Left cardiac atrium (tissue), 4 donors: ENCODE measurements at regions not wholly inside any gene's neighbourhood (a gene's known extent, or its start where the extent isn't known, plus 50 kb on each side); places are given as distances from the start of the nearest gene placed in this dataset.

Source experiments
- ATAC-seq, 2 donors: fragments of 200-7000 bp; cut with Tn5 transposase; one replicate each; pipeline ENCODE4 v1.9.1; 2020; ENCODE audit warnings: mild to moderate bottlenecking in 2 of 2, moderate library complexity in 2 of 2
- DNase-seq: peaks from one replicate; pipeline ENCODE4 v3.0.0-alpha.2; 2020
- intact Hi-C, 2 donors: fragments of 100-400 bp; cut with DNase I; formaldehyde crosslinking; loops; one replicate each; pipeline versions ENCODE4 v1.14.1 to v1.15.1; 2022 to 2023
- donor health status: DM: no; HTN: yes; CAD: no.
- donor health status: DM: no; HTN: yes; CAD: no; lungs with severe emphysema.
- donor health status: DM: yes; HTN: yes; CAD: no.
- donor health status: Dilated cardiomyopathy.

GRCh38 chr1:221416142-221416541 is 325.7 kb downstream of the DUSP10 start:
- ATAC-seq = no peak
- intact Hi-C loops = no loop called here

DNA sequence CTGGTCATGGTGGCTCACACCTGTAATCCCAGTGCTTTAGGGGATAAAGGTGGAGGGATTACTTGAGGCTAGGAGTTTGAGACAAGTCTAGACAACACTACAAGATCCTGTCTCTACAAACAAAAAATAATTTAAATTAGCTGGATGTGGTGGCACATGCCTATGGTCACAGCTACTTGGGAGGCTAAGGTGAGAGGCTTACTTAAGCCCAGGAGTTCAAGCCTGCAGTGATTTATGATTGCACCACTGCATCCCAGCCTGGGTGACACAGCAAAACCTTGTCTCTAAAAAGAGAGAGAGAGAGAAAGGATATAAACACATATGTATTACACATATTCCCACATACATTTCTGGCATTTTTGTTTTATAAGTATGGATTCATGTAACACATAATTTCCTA is 325.2 kb downstream of the DUSP10 start:
- DNase-seq (no peak), ATAC-seq (no peak)
- intact Hi-C loops = no loop called here

More at GRCh38 chr1:221416142-221416541, 325.7 kb downstream of the DUSP10 start:
- no peak for DNase-seq

DNA sequence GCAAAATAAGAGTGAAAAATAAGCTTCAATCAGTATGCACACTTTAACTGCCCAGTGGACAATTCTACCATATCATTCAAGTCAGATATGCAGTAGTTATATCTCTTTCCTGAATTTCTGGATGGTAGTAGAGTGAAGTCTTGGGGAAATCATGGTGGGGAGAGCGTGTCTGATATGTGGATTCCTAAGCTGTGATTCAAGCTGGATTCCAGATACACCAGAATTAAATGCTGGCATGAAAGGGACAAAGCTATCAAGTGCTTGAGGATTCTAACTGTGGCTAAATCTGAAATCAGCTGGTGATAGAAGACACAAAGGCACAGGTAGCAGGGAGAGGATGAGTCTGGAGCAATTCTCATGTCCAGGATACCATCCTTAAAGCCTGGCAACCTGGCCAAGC is 323.5 kb downstream of the DUSP10 start:
- intact Hi-C loops = no loop called here
- no peak for DNase-seq
- ATAC-seq = no peak

GRCh38 chr1:221419513-221420095 is 322.3 kb downstream of the DUSP10 start:
- peak in 1 of 2 donors; percentile 63 for ATAC-seq
- DNase-seq = no peak
- intact Hi-C loops = no loop called here

DNA sequence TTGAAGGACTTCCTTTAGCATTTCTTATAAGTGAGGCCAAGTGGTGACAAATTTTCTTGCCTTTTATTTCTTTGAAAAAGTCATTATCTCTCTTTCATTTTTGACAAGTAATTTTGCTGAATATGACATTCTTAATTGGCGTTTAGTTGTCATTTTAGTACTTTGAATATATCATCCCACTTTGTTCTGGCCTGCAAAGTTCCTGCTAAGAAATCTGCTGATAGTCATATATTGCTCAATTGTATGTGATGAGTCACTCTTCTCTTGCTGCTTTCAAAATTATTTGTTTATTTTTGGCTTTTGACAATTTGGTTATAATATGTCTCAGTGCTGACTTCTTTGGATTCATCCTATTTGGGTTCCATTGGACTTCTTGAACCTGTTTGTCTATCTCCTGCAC is 312.6 kb downstream of the DUSP10 start:
- intact Hi-C loops = no loop called here
- DNase-seq = no peak
- ATAC-seq = no peak

- intact Hi-C loops = loop anchor here (2.0 to 10.0 kb wide), 4 partner anchors 168 to 556 kb away; partner anchors contain the start of gene HLX (in 1 of the 2)
- no peak for ATAC-seq
- no peak for DNase-seq
These were observed 311.5 kb downstream of the DUSP10 start for GRCh38 chr1:221430152-221430960.

- peak in 1 of 2 donors; percentile 58 for ATAC-seq
These were observed 310.7 kb downstream of the DUSP10 start for GRCh38 chr1:221431068-221431651.

GRCh38 chr1:221431961-221432360 is 309.9 kb downstream of the DUSP10 start:
- no peak for ATAC-seq
- DNase-seq = no peak
- intact Hi-C loops = loop anchor here (2.0 to 10.0 kb wide), 4 partner anchors 170 to 557 kb away; partner anchors contain the start of gene HLX (in 1 of the 2)

More at GRCh38 chr1:221431068-221431651, 310.7 kb downstream of the DUSP10 start:
- no peak for DNase-seq
- intact Hi-C loops = loop anchor here (2.0 to 10.0 kb wide), 4 partner anchors 169 to 556 kb away; partner anchors contain the start of gene HLX (in 1 of the 2)

GRCh38 chr1:221435504-221435904 is 306.4 kb downstream of the DUSP10 start:
- intact Hi-C loops = loop anchor here (5.0 to 10.0 kb wide), 3 partner anchors 531 to 623 kb away; partner anchors contain the start of gene HLX (in 1 of the 2)
- DNase-seq = no peak
- ATAC-seq = peak; percentile 20 to 56

- intact Hi-C loops = loop anchor here (5.0 to 10.0 kb wide), 3 partner anchors 532 to 625 kb away; partner anchors contain the start of gene HLX (in 1 of the 2)
- ATAC-seq = no peak
- no peak for DNase-seq
These were observed 304.7 kb downstream of the DUSP10 start for GRCh38 chr1:221437171-221437570.

DNA sequence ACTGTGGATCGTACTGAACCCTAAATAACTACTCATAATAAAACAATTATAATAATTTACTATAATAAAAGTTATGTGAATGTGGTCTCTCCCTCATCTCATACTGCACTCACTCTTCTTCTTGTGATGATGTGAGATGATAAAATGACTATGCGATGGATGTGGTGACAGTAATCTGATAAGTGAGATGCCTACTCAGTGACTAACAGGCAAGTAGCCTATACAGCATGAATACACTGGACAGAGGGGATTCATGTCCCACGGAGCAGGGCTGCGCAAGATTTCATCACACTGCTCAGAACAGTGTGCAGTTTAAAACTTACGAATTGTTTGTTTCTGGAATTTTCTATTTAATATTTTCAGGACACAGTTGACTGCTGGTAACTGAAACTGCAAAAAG is 304.0 kb downstream of the DUSP10 start:
- ATAC-seq = no peak

GRCh38 chr1:221439008-221439746 is 302.7 kb downstream of the DUSP10 start:
- intact Hi-C loops = loop anchor here (5.0 to 10.0 kb wide), 3 partner anchors 534 to 627 kb away; partner anchors contain the start of gene HLX (in 1 of the 2)
- ATAC-seq = peak; percentile 49 to 90
- DNase-seq = no peak

More for the DNA sequence above, 304.0 kb downstream of the DUSP10 start:
- intact Hi-C loops = loop anchor here (5.0 to 10.0 kb wide), 3 partner anchors 533 to 626 kb away; partner anchors contain the start of gene HLX (in 1 of the 2)
- no peak for DNase-seq

DNA sequence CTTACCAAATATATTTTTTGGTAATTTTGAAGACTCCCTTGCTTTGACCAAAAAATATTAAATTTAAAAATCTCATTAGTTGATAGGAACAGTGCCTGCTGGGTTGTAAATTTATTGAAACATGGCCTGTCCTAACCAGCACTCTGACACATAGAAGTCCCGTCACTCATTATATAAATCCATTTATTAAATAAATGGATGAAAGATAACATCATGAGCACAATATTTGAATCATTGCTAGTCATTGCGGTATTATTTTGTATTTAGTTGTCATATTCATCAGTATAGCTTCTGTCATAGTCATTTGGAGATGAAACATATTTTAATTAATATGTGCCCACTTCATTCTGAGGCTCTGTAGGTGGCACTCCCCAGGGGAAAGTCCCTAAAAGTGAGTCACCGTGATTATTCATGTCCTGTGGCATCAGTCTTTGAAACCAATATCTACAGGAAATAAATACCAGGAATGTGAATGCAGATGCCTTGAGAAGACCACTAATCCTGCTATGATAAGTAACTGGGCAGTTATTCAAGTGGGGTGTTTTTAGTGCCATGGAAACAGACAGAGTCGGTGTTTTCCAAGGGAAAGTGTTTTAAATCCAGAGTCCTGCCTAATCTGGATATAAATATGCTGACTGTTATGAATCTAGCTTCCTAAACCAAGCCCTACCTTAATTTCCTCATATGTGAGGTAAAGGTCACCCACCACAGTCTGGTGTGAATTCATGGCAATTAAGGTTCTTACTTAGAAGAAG is 302.0 kb downstream of the DUSP10 start:
- intact Hi-C loops = loop anchor here (5.0 to 10.0 kb wide), 3 partner anchors 535 to 628 kb away; partner anchors contain the start of gene HLX (in 1 of the 2)
- DNase-seq (no peak), ATAC-seq (peak; percentile 54 to 79)

GRCh38 chr1:221440658-221441057 is 301.2 kb downstream of the DUSP10 start:
- ATAC-seq (peak; percentile 81 to 83), DNase-seq (no peak)
- intact Hi-C loops = no loop called here

DNA sequence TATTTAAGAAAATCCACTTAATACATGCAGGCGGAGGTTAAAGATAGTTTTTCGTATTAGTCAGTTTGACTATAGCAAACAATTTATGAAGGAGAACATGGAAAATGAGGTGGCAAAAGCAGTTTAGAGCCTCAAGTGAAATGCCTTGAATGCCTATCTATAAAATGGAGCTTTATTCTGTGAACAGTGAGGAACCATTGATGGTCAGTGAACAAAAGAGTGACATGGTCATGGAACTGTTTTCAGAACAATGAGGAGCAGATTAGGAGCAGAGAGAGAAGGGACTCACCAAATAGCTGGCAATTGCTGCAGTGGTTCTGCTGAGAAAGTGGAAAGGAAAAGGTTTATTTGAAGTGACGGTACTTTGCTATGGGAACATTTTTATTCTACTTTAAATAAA is 299.8 kb downstream of the DUSP10 start:
- DNase-seq (no peak), ATAC-seq (no peak)
- intact Hi-C loops = no loop called here

GRCh38 chr1:221444346-221444745 is 297.5 kb downstream of the DUSP10 start:
- ATAC-seq (no peak), DNase-seq (no peak)
- intact Hi-C loops = no loop called here

DNA sequence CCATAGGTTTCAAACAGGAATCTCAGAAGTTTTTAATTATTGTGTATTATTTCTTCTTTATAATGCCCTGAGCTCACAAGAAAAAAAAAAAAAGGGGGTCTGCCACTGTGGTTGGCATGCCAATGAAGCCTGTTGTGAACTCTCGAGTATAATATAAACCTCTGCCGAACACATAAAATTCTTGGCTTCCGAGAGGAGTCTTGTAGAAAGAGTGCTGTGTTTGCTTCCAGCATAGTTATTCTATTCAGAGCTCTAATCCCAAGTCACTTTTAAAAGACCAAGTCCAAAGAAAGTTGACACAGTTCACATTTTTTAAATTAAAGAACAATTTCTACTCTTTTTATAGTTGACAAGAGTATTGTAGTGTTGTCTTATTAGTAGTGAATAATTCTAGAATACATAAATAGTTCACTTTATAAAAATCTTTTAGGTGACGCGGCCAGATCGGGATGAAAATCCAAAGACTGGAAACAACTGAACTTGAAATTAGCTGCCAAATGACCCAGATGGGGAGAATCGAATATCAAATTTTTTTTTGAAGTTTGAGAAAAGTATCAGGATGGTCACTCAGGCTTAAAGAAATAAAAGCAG is 293.2 kb downstream of the DUSP10 start:
- intact Hi-C loops = no loop called here
- ATAC-seq = no peak
- no peak for DNase-seq

DNA sequence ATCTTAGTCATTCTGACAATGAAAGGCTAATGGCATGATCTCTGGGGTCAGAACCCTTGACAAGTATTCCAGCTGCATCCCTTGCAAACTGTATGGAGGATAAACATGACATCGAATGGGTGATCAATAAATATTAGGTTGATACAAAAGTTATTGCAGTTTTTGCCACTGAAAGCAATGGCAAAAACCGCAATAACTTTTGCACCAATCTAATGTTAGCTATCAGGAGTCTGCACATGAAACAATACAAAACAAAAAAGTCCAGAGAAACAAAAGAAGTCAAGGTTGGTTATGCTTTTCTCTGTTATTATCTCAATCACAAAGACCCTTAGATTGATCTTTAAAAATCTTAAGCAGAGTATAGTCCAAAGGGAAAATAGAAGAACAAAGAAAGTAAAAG is 292.7 kb downstream of the DUSP10 start:
- ATAC-seq (no peak), DNase-seq (no peak)
- intact Hi-C loops = no loop called here
